A673 (cell line): ENCODE measurements at regions not wholly inside any gene's neighbourhood (a gene's known extent, or its start where the extent isn't known, plus 50 kb on each side); places are given as distances from the start of the nearest gene placed in this dataset.
"Not testable (repeated sequence)": the region's sequence is repeated elsewhere in the genome, so short reads cannot be mapped to it uniquely, and the experiment has no call there.

Experiments used
- EZH2 ChIP-seq: fragments of 200-600 bp; sonication (generic); IDR thresholded peaks from 2 replicates; pipeline ENCODE4 v1.6.1; 2017; ENCODE audit warnings: borderline replicate concordance, low read depth, mild to moderate bottlenecking, mixed read lengths, antibody characterized with exemption, low read length; ENCODE audit not compliant: poor library complexity, severe bottlenecking
- TF ChIP-seq, protein P1 (sequence below): fragments of 300-800, 200-600 bp; sonication (generic); conservative IDR thresholded peaks from 2 replicates; pipeline ENCODE4 v1.5.1; 2017; ENCODE audit warnings: low read depth, mild to moderate bottlenecking, antibody characterized with exemption, low read length, moderate library complexity, mixed read lengths

- TF ChIP-seq, protein P1, sequence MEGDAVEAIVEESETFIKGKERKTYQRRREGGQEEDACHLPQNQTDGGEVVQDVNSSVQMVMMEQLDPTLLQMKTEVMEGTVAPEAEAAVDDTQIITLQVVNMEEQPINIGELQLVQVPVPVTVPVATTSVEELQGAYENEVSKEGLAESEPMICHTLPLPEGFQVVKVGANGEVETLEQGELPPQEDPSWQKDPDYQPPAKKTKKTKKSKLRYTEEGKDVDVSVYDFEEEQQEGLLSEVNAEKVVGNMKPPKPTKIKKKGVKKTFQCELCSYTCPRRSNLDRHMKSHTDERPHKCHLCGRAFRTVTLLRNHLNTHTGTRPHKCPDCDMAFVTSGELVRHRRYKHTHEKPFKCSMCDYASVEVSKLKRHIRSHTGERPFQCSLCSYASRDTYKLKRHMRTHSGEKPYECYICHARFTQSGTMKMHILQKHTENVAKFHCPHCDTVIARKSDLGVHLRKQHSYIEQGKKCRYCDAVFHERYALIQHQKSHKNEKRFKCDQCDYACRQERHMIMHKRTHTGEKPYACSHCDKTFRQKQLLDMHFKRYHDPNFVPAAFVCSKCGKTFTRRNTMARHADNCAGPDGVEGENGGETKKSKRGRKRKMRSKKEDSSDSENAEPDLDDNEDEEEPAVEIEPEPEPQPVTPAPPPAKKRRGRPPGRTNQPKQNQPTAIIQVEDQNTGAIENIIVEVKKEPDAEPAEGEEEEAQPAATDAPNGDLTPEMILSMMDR, result peak; percentile 21; the same call in 1 of the 2 replicates
- TF ChIP-seq EZH2, result not testable (repeated sequence)
These were observed 50.9 kb upstream of the USP14 start for GRCh38 chr18:107464-107863.
